HEK293 (cell line): ENCODE measurements at regions not wholly inside any gene's neighbourhood (a gene's known extent, or its start where the extent isn't known, plus 50 kb on each side); places are given as distances from the start of the nearest gene placed in this dataset.

Source experiments
- CTCF ChIP-seq: fragments of 450-650 bp; formaldehyde crosslinking; IDR thresholded peaks from 2 replicates; pipeline ENCODE4 v1.5.1; 2016; ENCODE audit warnings: missing biosample characterization, missing genetic modification characterization
- REPIN1 ChIP-seq: fragments of 450-650 bp; formaldehyde crosslinking; IDR thresholded peaks from 2 replicates; pipeline ENCODE4 v1.5.1; 2017; ENCODE audit warnings: missing biosample characterization, missing genetic modification characterization, low read depth
- TCF7L2 ChIP-seq: IDR thresholded peaks from 2 replicates; pipeline ENCODE4 v1.6.1; 2011; ENCODE audit warnings: low read depth, mild to moderate bottlenecking, inconsistent platforms, low read length, moderate library complexity, borderline replicate concordance
- TRIM28 ChIP-seq: IDR thresholded peaks from 2 replicates; pipeline ENCODE4 v1.6.1; 2011; ENCODE audit warnings: low read length, control low read depth, borderline replicate concordance
- ZBTB21 ChIP-seq: fragments of 450-650 bp; formaldehyde crosslinking; IDR thresholded peaks from 2 replicates; pipeline ENCODE4 v1.5.1; 2017; ENCODE audit warnings: missing biosample characterization, missing genetic modification characterization
- ZBTB26 ChIP-seq: fragments of 450-650 bp; formaldehyde crosslinking; optimal IDR thresholded peaks from 2 replicates; pipeline ENCODE3; 2016; ENCODE audit warnings: missing biosample characterization, mild to moderate bottlenecking, missing genetic modification characterization
- ZNF133 ChIP-seq: fragments of 450-650 bp; formaldehyde crosslinking; IDR thresholded peaks from 2 replicates; pipeline ENCODE4 v1.5.1; 2016; ENCODE audit warnings: missing biosample characterization, missing genetic modification characterization
- ZNF274 ChIP-seq, 2 experiments: fragments of 200-500 bp in 1 of 2; fragments of 450-650 bp in 1 of 2; sonication (Bioruptor generic) in 1 of 2; formaldehyde crosslinking in 1 of 2; IDR thresholded peaks; 2 replicates each; pipeline versions ENCODE4 v1.5.1 to v1.6.1; 2014 to 2016; ENCODE audit warnings: borderline replicate concordance in 1 of 2, inconsistent platforms in 1 of 2, low read length in 1 of 2, missing biosample characterization in 1 of 2, missing genetic modification characterization in 1 of 2
- ZNF280D ChIP-seq: fragments of 450-650 bp; formaldehyde crosslinking; IDR thresholded peaks from 2 replicates; pipeline ENCODE4 v1.5.1; 2016; ENCODE audit warnings: missing biosample characterization, missing genetic modification characterization
- ZNF341 ChIP-seq: fragments of 450-650 bp; formaldehyde crosslinking; IDR thresholded peaks from 2 replicates; pipeline ENCODE4; 2016; ENCODE audit warnings: low read depth, missing biosample characterization, missing genetic modification characterization
- ZNF423 ChIP-seq: fragments of 450-650 bp; formaldehyde crosslinking; IDR thresholded peaks from 2 replicates; pipeline ENCODE4 v1.5.1; 2016; ENCODE audit warnings: missing biosample characterization, missing genetic modification characterization
- ZNF558 ChIP-seq: fragments of 450-650 bp; formaldehyde crosslinking; IDR thresholded peaks from 2 replicates; pipeline ENCODE4 v1.5.1; 2016; ENCODE audit warnings: missing biosample characterization, missing genetic modification characterization
- ZNF560 ChIP-seq: fragments of 450-650 bp; formaldehyde crosslinking; IDR thresholded peaks from 2 replicates; pipeline ENCODE4 v1.5.1; 2017; ENCODE audit warnings: missing biosample characterization, missing genetic modification characterization, borderline replicate concordance

- TF ChIP-seq ZNF558 (tag by site-specific recombination) (no peak), CTCF (tag by site-specific recombination) (no peak), ZNF133 (tag by site-specific recombination) (no peak), ZNF341 (tag by site-specific recombination) (no peak), ZBTB26 (tag by site-specific recombination) (no peak), REPIN1 (no peak), TCF7L2 (no peak), TRIM28 (no peak), ZNF560 (tag by site-specific recombination) (no peak), ZNF280D (tag by site-specific recombination) (no peak), ZBTB21 (tag by site-specific recombination) (no peak), ZNF274 (IDR thresholded peaks at IDR 0.05; ENCODE audit: low read length) (no peak), ZNF274 (tag by site-specific recombination; IDR thresholded peaks at IDR 0.05; ENCODE audit: borderline replicate concordance) (no peak), ZNF423 (no peak)
Observed at GRCh38 chr4:141913928-141914327, 277.5 kb downstream of the IL15 start.
